Heart right ventricle (tissue), 16 donors: ENCODE measurements at regions not wholly inside any gene's neighbourhood (a gene's known extent, or its start where the extent isn't known, plus 50 kb on each side); places are given as distances from the start of the nearest gene placed in this dataset.

Source experiments
- ATAC-seq, 8 donors: fragments of 200-7000 bp; cut with Tn5 transposase; one replicate each; pipeline ENCODE4 v1.9.1; 2020; ENCODE audit warnings: mild to moderate bottlenecking in 8 of 8, moderate library complexity in 8 of 8, moderate number of reproducible peaks in 1 of 8
- DNase-seq, 2 donors: peaks; one replicate each; pipeline ENCODE4 v3.0.0-alpha.2; 2020
- H3K27ac ChIP-seq, 10 donors: fragments of 200-600 bp; sonication (generic) in 2 of 10; one replicate each; pipeline versions ENCODE4 v1.5.0 to v1.8.0; 2020 to 2022; ENCODE audit warnings: mild to moderate bottlenecking in 3 of 10
- H3K27me3 ChIP-seq, 7 donors: fragments of 200-600 bp; one replicate each; pipeline ENCODE4 v1.8.0; 2021 to 2022; ENCODE audit warnings: mild to moderate bottlenecking in 2 of 7
- H3K36me3 ChIP-seq, 9 donors: fragments of 200-600 bp; sonication (generic) in 1 of 9; one replicate each; pipeline versions ENCODE4 v1.5.0 to v1.8.0; 2020 to 2022; ENCODE audit warnings: mild to moderate bottlenecking in 2 of 9
- H3K4me1 ChIP-seq, 9 donors: fragments of 200-600 bp; sonication (generic) in 1 of 9; one replicate each; pipeline versions ENCODE4 v1.5.0 to v1.8.0; 2020 to 2022; ENCODE audit warnings: mild to moderate bottlenecking in 4 of 9
- H3K4me3 ChIP-seq, 10 donors: fragments of 200-600 bp; sonication (generic) in 2 of 10; one replicate each; pipeline versions ENCODE4 v1.5.0 to v1.8.0; 2020 to 2022; ENCODE audit warnings: mild to moderate bottlenecking in 7 of 10, moderate library complexity in 2 of 10
- H3K9me3 ChIP-seq, 11 donors: fragments of 200-600 bp in 10 of 11; sonication (generic) in 2 of 11; one replicate each; pipeline versions ENCODE4 v1.5.0 to v1.8.0; 2013 to 2022; ENCODE audit warnings: mild to moderate bottlenecking in 2 of 11, control low read depth in 1 of 11, moderate library complexity in 1 of 11
- WGBS, 2 donors: extraction: QIAGEN DNeasy Blood & Tissue Kit; methylation state at CpG; one replicate each; pipeline ENCODE4 v1.1.7; 2013; ENCODE audit warnings: inconsistent platforms in 1 of 2; 5-methylcytosine and 5-hydroxymethylcytosine counted together
- intact Hi-C, 10 donors: fragments of 100-400 bp; cut with DNase I; formaldehyde crosslinking; loops; one replicate each; pipeline versions ENCODE4 v1.11.1 to v1.14.2; 2022
- TF ChIP-seq, protein P1 (sequence below), 9 donors: fragments of 200-600 bp; sonication (generic) in 2 of 9; IDR thresholded peaks; one replicate each; pipeline versions ENCODE4 v1.5.0 to v1.8.0; 2021 to 2022; ENCODE audit warnings: antibody characterized with exemption in 9 of 9, mild to moderate bottlenecking in 5 of 9, moderate library complexity in 1 of 9
- donor health status: Arrhythmogenic right ventricular cardiomyopathy.
- donor health status: ischemic (EF 13 %, LVEDD 7.1; RV severe dilation, severe dysfunction).
- donor health status: healthy with polysubstance abuse.
- donor health status: DM: no; HTN: yes; CAD: no.
- donor health status: DM: no; HTN: no; CAD: no.
- donor health status: ischemic (EF 25% LVEDD 6.9; RV normal size, moderate dysfunction).
- donor health status: ischemic (EF 25% LVEDD 5.7; RV mildly dilated, moderate dysfunction).
- donor health status: healthy.
- donor health status: DM: yes; HTN: yes; CAD: no.
- donor health status: Ischemic cardiomyopathy.
- donor health status: ischemic (EF 35%, LVEDD 5.7; RV mildly dilated, moderate dysfunction).
- donor health status: nonischemic (EF 11% LVEDD 7.7; RV severe dilation, severe dysfunction).
- donor health status: DM: yes; HTN: yes; CAD: no.
- donor health status: PGD.
- donor health status: ischemic (EF 29% LVEDD 5.4; RV normal size, mild dysfunction).
- donor health status: nonischemic (EF 23%, LVEDD 6.1; RV moderate dilation, normal function).

DNA sequence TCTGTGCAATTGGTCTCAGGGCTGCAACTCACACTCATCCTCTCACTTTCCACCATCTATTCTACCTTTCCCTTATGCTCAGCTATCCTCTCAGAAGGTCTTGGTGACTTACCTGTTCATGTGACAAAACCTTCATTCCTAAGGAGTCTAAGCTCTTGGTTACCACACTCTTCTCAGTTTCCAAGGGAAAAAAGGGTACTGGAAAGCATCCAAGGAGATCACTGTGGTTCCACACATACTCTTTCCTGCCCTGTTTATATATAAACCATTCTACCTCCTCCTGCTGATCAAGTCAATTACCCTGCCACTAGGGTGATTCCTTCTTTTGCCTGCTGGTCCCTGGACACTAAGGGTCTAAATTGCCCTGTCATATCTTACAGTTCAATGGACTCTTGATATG, 57.2 kb upstream of the MAML3 start:
- intact Hi-C loops, result no loop called here
- no peaks in the 10 kb centered on the region for H3K27me3 ChIP-seq
- ATAC-seq, result no peak
- DNase-seq, result no peak
- no peaks in the 10 kb centered on the region for H3K9me3 ChIP-seq
- H3K4me3 ChIP-seq, result no peak overlapping the region
- no peaks in the 10 kb centered on the region for H3K36me3 ChIP-seq
- TF ChIP-seq, protein P1, sequence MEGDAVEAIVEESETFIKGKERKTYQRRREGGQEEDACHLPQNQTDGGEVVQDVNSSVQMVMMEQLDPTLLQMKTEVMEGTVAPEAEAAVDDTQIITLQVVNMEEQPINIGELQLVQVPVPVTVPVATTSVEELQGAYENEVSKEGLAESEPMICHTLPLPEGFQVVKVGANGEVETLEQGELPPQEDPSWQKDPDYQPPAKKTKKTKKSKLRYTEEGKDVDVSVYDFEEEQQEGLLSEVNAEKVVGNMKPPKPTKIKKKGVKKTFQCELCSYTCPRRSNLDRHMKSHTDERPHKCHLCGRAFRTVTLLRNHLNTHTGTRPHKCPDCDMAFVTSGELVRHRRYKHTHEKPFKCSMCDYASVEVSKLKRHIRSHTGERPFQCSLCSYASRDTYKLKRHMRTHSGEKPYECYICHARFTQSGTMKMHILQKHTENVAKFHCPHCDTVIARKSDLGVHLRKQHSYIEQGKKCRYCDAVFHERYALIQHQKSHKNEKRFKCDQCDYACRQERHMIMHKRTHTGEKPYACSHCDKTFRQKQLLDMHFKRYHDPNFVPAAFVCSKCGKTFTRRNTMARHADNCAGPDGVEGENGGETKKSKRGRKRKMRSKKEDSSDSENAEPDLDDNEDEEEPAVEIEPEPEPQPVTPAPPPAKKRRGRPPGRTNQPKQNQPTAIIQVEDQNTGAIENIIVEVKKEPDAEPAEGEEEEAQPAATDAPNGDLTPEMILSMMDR (IDR thresholded peaks at IDR 0.05), result no peak
- H3K4me1 ChIP-seq, result no peaks in the 10 kb centered on the region
- no peak overlapping the region for H3K27ac ChIP-seq

DNA sequence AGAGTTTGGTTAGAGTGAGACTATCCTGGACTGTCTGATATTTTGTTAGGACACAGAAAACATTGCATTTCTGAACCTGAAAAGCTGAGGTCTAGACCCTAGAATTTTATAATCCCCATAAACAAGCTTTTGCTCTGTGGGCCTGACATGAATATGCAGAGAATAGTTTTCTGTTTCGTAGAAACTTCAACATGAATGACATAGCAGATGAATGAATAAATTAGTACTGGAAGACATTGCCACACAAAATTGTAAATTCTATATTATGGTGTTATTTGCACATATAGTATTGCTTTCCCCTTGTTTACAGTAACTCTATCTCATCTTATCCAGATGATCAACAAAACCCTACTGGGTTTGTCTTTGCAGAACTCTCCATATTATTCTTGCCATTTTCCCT, 54.9 kb upstream of the MAML3 start:
- intact Hi-C loops, result no loop called here
- TF ChIP-seq, protein P1 (IDR thresholded peaks at IDR 0.05), result no peak

More for the DNA sequence above, 54.9 kb upstream of the MAML3 start:
- no peak overlapping the region for H3K4me3 ChIP-seq
- no peaks in the 10 kb centered on the region for H3K9me3 ChIP-seq
- no peaks in the 10 kb centered on the region for H3K27me3 ChIP-seq
- H3K27ac ChIP-seq, result no peak overlapping the region
- no peak for DNase-seq
- no peaks in the 10 kb centered on the region for H3K36me3 ChIP-seq
- no peak for ATAC-seq
- no peaks in the 10 kb centered on the region for H3K4me1 ChIP-seq
- 97 to 98% methylated on average over 1 of the region's 1 CpG for WGBS, 2 donors
